Endothelial cell of umbilical vein (primary cell): ENCODE measurements at regions not wholly inside any gene's neighbourhood (a gene's known extent, or its start where the extent isn't known, plus 50 kb on each side); places are given as distances from the start of the nearest gene placed in this dataset.

Experiments
- BruUV-seq: library from RNA; stranded (reverse); fragments of 400-500 nt; replicated peaks from 2 replicates; lab custom pipeline; 2021; lab: Mats Ljungman, UMichigan
- CTCF ChIA-PET: fragments of 300-600, 350-600 bp; sonication (Branson Sonifier 250); formaldehyde crosslinking; loops from one replicate; lab custom pipeline; 2021; ENCODE audit warnings: antibody characterized with exemption, inconsistent platforms; lab: Charles Lee
- POLR2A ChIA-PET: fragments of 300-600, 350-600 bp; sonication (Branson Sonifier 250); formaldehyde crosslinking; loops from one replicate; lab custom pipeline; 2021; ENCODE audit warnings: antibody characterized with exemption, inconsistent platforms; lab: Charles Lee
- DNase-seq: peaks from one replicate; pipeline ENCODE4 v3.0.0-alpha.2; 2011; ENCODE audit warnings: low read depth, low spot score
- FAIRE-seq: peaks from 2 replicates; lab custom pipeline; 2011; peaks lifted over from hg19 to GRCh38; lab: Jason Lieb, UNC
- H2AFZ ChIP-seq: 2 replicates; pipeline ENCODE4 v1.6.0; 2012; ENCODE audit warnings: low read depth, low read length, control low read depth, inconsistent platforms
- H3K27ac ChIP-seq: 2 replicates; pipeline ENCODE4 v1.5.1; 2011; ENCODE audit warnings: low read depth, mild to moderate bottlenecking, control low read depth, low read length, moderate library complexity; ENCODE audit not compliant: insufficient read depth
- H3K27me3 ChIP-seq, 2 experiments: 2 replicates each; pipeline versions ENCODE4 v1.6.0 to v1.6.1; 2011; ENCODE audit warnings: low read length in 2 of 2, mixed read lengths in 1 of 2; ENCODE audit not compliant: control insufficient read depth in 2 of 2, insufficient read depth in 2 of 2
- H3K36me3 ChIP-seq, 2 experiments: 2 replicates in 1 of 2; 3 replicates in 1 of 2; pipeline ENCODE4 v1.5.1; 2011; ENCODE audit warnings: low read length in 2 of 2, mild to moderate bottlenecking in 1 of 2, moderate library complexity in 1 of 2; ENCODE audit not compliant: control insufficient read depth in 2 of 2, insufficient read depth in 2 of 2; ENCODE audit errors: extremely low read depth in 1 of 2
- H3K4me1 ChIP-seq: 3 replicates; pipeline ENCODE4 v1.5.1; 2011; ENCODE audit warnings: mild to moderate bottlenecking, low read length; ENCODE audit not compliant: control insufficient read depth, insufficient read depth; ENCODE audit errors: extremely low read depth
- H3K4me2 ChIP-seq: 2 replicates; pipeline ENCODE4 v1.6.1; 2011; ENCODE audit warnings: low read length, control low read depth, mixed read lengths; ENCODE audit not compliant: insufficient read depth
- H3K4me3 ChIP-seq, 3 experiments: fragments of 200-600 bp in 1 of 3; sonication (generic), shearing (Covaris generic) in 1 of 3; replicated peaks in 1 of 3; 2 replicates each; pipeline ENCODE4 v1.5.1; 2011 to 2016; ENCODE audit warnings: control low read depth in 3 of 3, low read length in 3 of 3, mild to moderate bottlenecking in 2 of 3, inconsistent platforms in 1 of 3, low read depth in 1 of 3, moderate library complexity in 1 of 3; ENCODE audit not compliant: insufficient read depth in 1 of 3
- H3K79me2 ChIP-seq: 2 replicates; pipeline ENCODE4 v1.6.0; 2012; ENCODE audit warnings: low read length, inconsistent platforms; ENCODE audit not compliant: control insufficient read depth, insufficient read depth
- H3K9ac ChIP-seq: replicated peaks from 2 replicates; pipeline ENCODE3; 2011; ENCODE audit warnings: low read length, control low read depth; ENCODE audit not compliant: insufficient read depth; ENCODE audit errors: extremely low read depth
- H3K9me1 ChIP-seq: replicated peaks from 3 replicates; pipeline ENCODE4 v1.6.0; 2011; ENCODE audit warnings: mild to moderate bottlenecking, low read length; ENCODE audit not compliant: control insufficient read depth, insufficient read depth; ENCODE audit errors: extremely low read depth
- H3K9me3 ChIP-seq: replicated peaks from 2 replicates; pipeline ENCODE4 v1.5.1; 2012; ENCODE audit warnings: low read length, inconsistent platforms; ENCODE audit not compliant: control insufficient read depth, insufficient read depth
- H4K20me1 ChIP-seq: replicated peaks from 2 replicates; pipeline ENCODE3; 2011; ENCODE audit warnings: mild to moderate bottlenecking, low read length; ENCODE audit not compliant: control insufficient read depth, insufficient read depth; ENCODE audit errors: extremely low read depth
- CTCF ChIP-seq, 2 donors: IDR thresholded peaks; 1 replicate in 1 of 2; 2 replicates in 1 of 2; pipeline ENCODE4 v1.5.1; 2011; ENCODE audit warnings: low read length in 2 of 2, mild to moderate bottlenecking in 2 of 2, moderate library complexity in 2 of 2, control low read depth in 1 of 2, inconsistent platforms in 1 of 2, low read depth in 1 of 2; ENCODE audit not compliant: insufficient read depth in 1 of 2; ENCODE audit errors: extremely low read depth in 1 of 2
- EZH2 ChIP-seq: IDR thresholded peaks from 2 replicates; pipeline ENCODE4 v1.6.1; 2012; ENCODE audit warnings: borderline replicate concordance, low read depth, mild to moderate bottlenecking, moderate library complexity, low read length, inconsistent platforms; ENCODE audit not compliant: severe bottlenecking
- FOS ChIP-seq: IDR thresholded peaks from 2 replicates; pipeline ENCODE4 v1.6.1; 2011; ENCODE audit warnings: mild to moderate bottlenecking, low read length, moderate library complexity, borderline replicate concordance; ENCODE audit not compliant: insufficient read depth
- GATA2 ChIP-seq: IDR thresholded peaks from 2 replicates; pipeline ENCODE4 v1.7.0; 2011; ENCODE audit warnings: low read depth, mild to moderate bottlenecking, moderate library complexity, mixed read lengths, low read length; ENCODE audit not compliant: insufficient read length, insufficient read depth
- JUN ChIP-seq: IDR thresholded peaks from 2 replicates; pipeline ENCODE4 v1.6.1; 2011; ENCODE audit warnings: borderline replicate concordance, low read depth; ENCODE audit not compliant: insufficient read length, insufficient read depth
- MAX ChIP-seq: IDR thresholded peaks from 2 replicates; pipeline ENCODE4 v1.6.1; 2011; ENCODE audit not compliant: insufficient read depth, insufficient read length
- MYC ChIP-seq: IDR thresholded peaks from one replicate; pipeline ENCODE4 v1.6.1; 2011; ENCODE audit warnings: mild to moderate bottlenecking, low read depth, low read length
- POLR2A ChIP-seq: IDR thresholded peaks from 2 replicates; pipeline ENCODE4 v1.6.1; 2012; ENCODE audit warnings: low read depth, mild to moderate bottlenecking, control low read depth, low read length
- POLR2AphosphoS5 ChIP-seq: IDR thresholded peaks from 2 replicates; pipeline ENCODE4 v1.6.1; 2012; ENCODE audit warnings: low read depth, mild to moderate bottlenecking, control low read depth, low read length, moderate library complexity; ENCODE audit not compliant: insufficient read depth
- dilution Hi-C: fragments of 300-500 bp; cut with MboI; formaldehyde crosslinking; loops from one replicate; pipeline ENCODE4 v1.15.0; 2019; ENCODE audit warnings: low sequenced_read_pairs; ENCODE audit not compliant: extremely low pct_ligation_motif_present
- intact Hi-C: fragments of 100-400 bp; cut with micrococcal nuclease; formaldehyde crosslinking; loops from one replicate; pipeline ENCODE4 v1.10.0; 2022

- intact Hi-C loops (no loop called here), dilution Hi-C loops (no loop called here)
- no peak overlapping the region for H3K27ac ChIP-seq
- H2AFZ ChIP-seq = no peak overlapping the region
- no peak overlapping the region for H3K9ac ChIP-seq
- BruUV-seq = no TSS peak
- no peaks in the 10 kb centered on the region for H4K20me1 ChIP-seq
- no peak for DNase-seq
- no peak overlapping the region for H3K4me3 ChIP-seq
- H3K9me1 ChIP-seq = no peaks in the 10 kb centered on the region
- POLR2A ChIA-PET = no interaction called here
- CTCF ChIA-PET = no interaction called here
- no peak overlapping the region for H3K4me2 ChIP-seq
- H3K27me3 ChIP-seq = no peaks in the 10 kb centered on the region
- no peaks in the 10 kb centered on the region for H3K36me3 ChIP-seq
- FAIRE-seq = no peak
- H3K4me1 ChIP-seq = no peaks in the 10 kb centered on the region
- H3K79me2 ChIP-seq = no peaks in the 10 kb centered on the region
- H3K9me3 ChIP-seq = no peaks in the 10 kb centered on the region
- TF ChIP-seq FOS (no peak), POLR2A (no peak), POLR2AphosphoS5 (no peak), JUN (no peak), EZH2 (no peak), MYC (no peak)
These were observed 51.1 kb upstream of the CHST15 start for GRCh38 chr10:124144536-124144935.

- Histone ChIP-seq H3K4me1 (no peaks in the 10 kb centered on the region), H3K9me1 (no peaks in the 10 kb centered on the region), H3K4me2 (no peak overlapping the region), H3K27me3 (no peaks in the 10 kb centered on the region), H3K9ac (no peak overlapping the region), H3K4me3 (no peak overlapping the region), H2AFZ (no peak overlapping the region), H3K9me3 (no peaks in the 10 kb centered on the region), H4K20me1 (no peaks in the 10 kb centered on the region), H3K36me3 (no peaks in the 10 kb centered on the region), H3K27ac (no peak overlapping the region), H3K79me2 (no peaks in the 10 kb centered on the region)
- DNase-seq (no peak), FAIRE-seq (no peak)
- dilution Hi-C loops (no loop called here), intact Hi-C loops (no loop called here)
- ChIA-PET POLR2A (no interaction called here), CTCF (no interaction called here)
- BruUV-seq = no TSS peak
- TF ChIP-seq MYC (no peak), GATA2 (no peak), JUN (no peak), CTCF (IDR thresholded peaks at IDR 0.05; ENCODE audit: extremely low read depth in 1 of 2, insufficient read depth in 1 of 2, low read depth in 1 of 2, low read length in 2 of 2) (no peak), MAX (no peak), FOS (no peak), POLR2A (no peak), EZH2 (no peak)
These were observed 50.3 kb upstream of the CHST15 start for GRCh38 chr10:124143721-124144120.
